A673 (cell line): ENCODE measurements at regions not wholly inside any gene's neighbourhood (a gene's known extent, or its start where the extent isn't known, plus 50 kb on each side); places are given as distances from the start of the nearest gene placed in this dataset.

ENCODE experiments used
- CTCF ChIP-seq: fragments of 300-800, 200-600 bp; sonication (generic); conservative IDR thresholded peaks from 2 replicates; pipeline ENCODE4 v1.5.1; 2017; ENCODE audit warnings: low read depth, mild to moderate bottlenecking, antibody characterized with exemption, low read length, moderate library complexity, mixed read lengths
- EZH2 ChIP-seq: fragments of 200-600 bp; sonication (generic); IDR thresholded peaks from 2 replicates; pipeline ENCODE4 v1.6.1; 2017; ENCODE audit warnings: borderline replicate concordance, low read depth, mild to moderate bottlenecking, mixed read lengths, antibody characterized with exemption, low read length; ENCODE audit not compliant: poor library complexity, severe bottlenecking

DNA sequence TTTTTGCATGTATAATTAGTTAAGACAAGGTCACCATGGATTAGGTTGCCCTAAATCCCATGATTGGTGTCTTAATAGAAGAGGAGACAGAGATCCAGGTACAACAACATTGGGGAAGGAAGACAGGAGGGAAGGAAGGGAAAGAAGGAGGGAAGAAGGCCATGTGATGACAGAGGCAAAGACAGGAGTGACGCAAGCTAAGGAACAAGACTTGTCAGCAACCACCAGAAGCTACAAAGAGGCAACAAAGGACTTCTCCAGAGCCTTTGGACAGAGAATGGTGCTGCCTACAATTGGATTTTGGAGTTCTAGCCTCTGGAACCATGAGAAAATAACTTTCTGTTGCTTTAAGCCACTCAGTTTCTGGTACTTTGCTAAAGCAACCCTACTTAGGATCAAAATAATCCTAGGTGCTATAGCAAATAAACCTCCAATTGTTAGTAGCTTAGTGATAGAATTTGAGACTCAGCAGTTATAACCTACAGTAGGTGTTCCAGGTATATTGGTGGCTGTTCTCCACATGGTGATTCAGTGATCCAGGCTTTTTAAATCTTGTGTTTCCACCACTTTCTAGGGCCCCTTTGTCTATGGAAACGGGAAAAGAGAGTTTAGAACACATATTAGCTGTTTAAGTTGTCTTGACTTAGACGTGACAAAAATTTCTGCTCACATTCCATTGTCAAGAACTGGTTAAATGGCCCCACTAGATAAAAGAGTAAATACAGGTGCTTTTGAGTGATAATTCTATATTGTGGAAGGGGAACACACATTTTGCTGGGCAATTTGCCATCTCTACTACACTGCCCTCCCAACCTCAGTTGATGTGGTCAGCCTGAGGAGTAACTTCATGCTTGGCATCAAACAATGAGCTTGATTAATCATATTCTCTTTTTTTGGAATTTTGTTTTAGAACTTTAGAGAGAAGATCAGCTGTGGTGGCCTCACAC is 70.5 kb upstream of the SP4 start:
- no peak for TF ChIP-seq CTCF
- TF ChIP-seq EZH2: no peak
